ENCODE measurements at regions not wholly inside any gene's neighbourhood (a gene's known extent, or its start where the extent isn't known, plus 50 kb on each side); places are given as distances from the start of the nearest gene placed in this dataset.

- TF ChIP-seq EZH2 (IDR thresholded peaks at IDR 0.05) (no peak), POLR2AphosphoS5 (IDR thresholded peaks at IDR 0.05; ENCODE audit: borderline replicate concordance, low read depth, low read length) (no peak)
Observed at GRCh38 chr1:187680823-187681222, 852.1 kb downstream of the PLA2G4A start.

Data from SK-N-MC (cell line).